ENCODE measurements at regions not wholly inside any gene's neighbourhood (a gene's known extent, or its start where the extent isn't known, plus 50 kb on each side); places are given as distances from the start of the nearest gene placed in this dataset.

GRCh38 chr20:53660947-53661381 lies 67.3 kb upstream of the ZNF217 start:
- H3K27ac ChIP-seq, result peak overlapping the region; percentile 8
- H2AFZ ChIP-seq, result peak overlapping the region; percentile 87
- H4K20me1 ChIP-seq (ENCODE audit: insufficient read depth), result no peaks in the 10 kb centered on the region
- H3K4me2 ChIP-seq (ENCODE audit: unreplicated experiment), result peak overlapping the region; percentile 67
- TF ChIP-seq EZH2 (IDR thresholded peaks at IDR 0.05; ENCODE audit: insufficient read depth, poor library complexity, severe bottlenecking), result no peak
- TF ChIP-seq EZH2phosphoT487 (IDR thresholded peaks at IDR 0.05; ENCODE audit: insufficient read depth, low read depth), result no peak
- peak; percentile 41 for DNase-seq
- H3K9me2 ChIP-seq (ENCODE audit: insufficient read depth), result no peaks in the 10 kb centered on the region
- in situ Hi-C loops (cut with MboI), result no loop called here
- H3K79me2 ChIP-seq (ENCODE audit: insufficient read depth), result no peaks in the 10 kb centered on the region
- WGBS, 2 experiments (ENCODE audit: low coverage in 1 of 2, low lambda C conversion rate in 2 of 2, missing lambda C conversion rate in 2 of 2), result 11 to 14% methylated on average over 6 of the region's 6 CpGs
- peaks cover 39% of the 10 kb centered on the region for H3F3A ChIP-seq (ENCODE audit: insufficient read depth)
- H3K9ac ChIP-seq, result peak overlapping the region; percentile 67
- H3K4me1 ChIP-seq (ENCODE audit: insufficient read depth), result peaks cover 45% of the 10 kb centered on the region
- H3K4me3 ChIP-seq, result peak overlapping the region; percentile 62; the same call in 1 of the 2 replicates
- H3K36me3 ChIP-seq (ENCODE audit: low read depth), result no peaks in the 10 kb centered on the region
- H3K27me3 ChIP-seq (replicated peaks; ENCODE audit: insufficient read depth), result no peaks in the 10 kb centered on the region
- no peaks in the 10 kb centered on the region for H3K9me3 ChIP-seq (ENCODE audit: low read depth)

- no peaks in the 10 kb centered on the region for H3K9me2 ChIP-seq (ENCODE audit: insufficient read depth)
- no peaks in the 10 kb centered on the region for H3K79me2 ChIP-seq (ENCODE audit: insufficient read depth)
- in situ Hi-C loops (cut with MboI), result no loop called here
- no peaks in the 10 kb centered on the region for H3K9me3 ChIP-seq (ENCODE audit: low read depth)
- TF ChIP-seq EZH2 (IDR thresholded peaks at IDR 0.05; ENCODE audit: insufficient read depth, poor library complexity, severe bottlenecking), result no peak
- no peak for TF ChIP-seq EZH2phosphoT487 (IDR thresholded peaks at IDR 0.05; ENCODE audit: insufficient read depth, low read depth)
- H3K27me3 ChIP-seq (replicated peaks; ENCODE audit: insufficient read depth), result no peaks in the 10 kb centered on the region
- H3K4me3 ChIP-seq, result peak overlapping the region; percentile 62
- H4K20me1 ChIP-seq (ENCODE audit: insufficient read depth), result no peaks in the 10 kb centered on the region
- H3F3A ChIP-seq (ENCODE audit: insufficient read depth), result peaks cover 46% of the 10 kb centered on the region
- peak overlapping the region; percentile 67 for H3K9ac ChIP-seq
- H2AFZ ChIP-seq, result peak overlapping the region; percentile 87
- 7 to 9% methylated on average over 33 to 38 of the region's 38 CpGs for WGBS, 2 experiments (ENCODE audit: low coverage in 1 of 2, low lambda C conversion rate in 2 of 2, missing lambda C conversion rate in 2 of 2)
- peak overlapping the region; percentile 67 for H3K4me2 ChIP-seq (ENCODE audit: unreplicated experiment)
- H3K27ac ChIP-seq, result peak overlapping the region; percentile 8
- DNase-seq, result peak; percentile 32
- peaks cover 52% of the 10 kb centered on the region for H3K4me1 ChIP-seq (ENCODE audit: insufficient read depth)
- H3K36me3 ChIP-seq (ENCODE audit: low read depth), result no peaks in the 10 kb centered on the region
Measured at GRCh38 chr20:53660078-53660909, 66.7 kb upstream of the ZNF217 start.

- no peak overlapping the region for H2AFZ ChIP-seq
- H3K9me3 ChIP-seq (ENCODE audit: low read depth), result no peaks in the 10 kb centered on the region
- H3K4me2 ChIP-seq (ENCODE audit: unreplicated experiment), result no peak overlapping the region
- no peaks in the 10 kb centered on the region for H3K9me2 ChIP-seq (ENCODE audit: insufficient read depth)
- no peak for DNase-seq
- H4K20me1 ChIP-seq (ENCODE audit: insufficient read depth), result no peaks in the 10 kb centered on the region
- in situ Hi-C loops (cut with MboI), result no loop called here
- 97 to 98% methylated on average over 11 of the region's 11 CpGs for WGBS, 2 experiments (ENCODE audit: low coverage in 1 of 2, low lambda C conversion rate in 2 of 2, missing lambda C conversion rate in 2 of 2)
- no peak overlapping the region for H3K4me3 ChIP-seq
- no peaks in the 10 kb centered on the region for H3K36me3 ChIP-seq (ENCODE audit: low read depth)
- peaks cover 52% of the 10 kb centered on the region for H3K4me1 ChIP-seq (ENCODE audit: insufficient read depth)
- peaks cover 50% of the 10 kb centered on the region for H3F3A ChIP-seq (ENCODE audit: insufficient read depth)
- no peak overlapping the region for H3K9ac ChIP-seq
- no peaks in the 10 kb centered on the region for H3K79me2 ChIP-seq (ENCODE audit: insufficient read depth)
- TF ChIP-seq EZH2 (IDR thresholded peaks at IDR 0.05; ENCODE audit: insufficient read depth, poor library complexity, severe bottlenecking) (no peak), EZH2phosphoT487 (IDR thresholded peaks at IDR 0.05; ENCODE audit: insufficient read depth, low read depth) (no peak)
- H3K27me3 ChIP-seq (replicated peaks; ENCODE audit: insufficient read depth), result no peaks in the 10 kb centered on the region
- no peak overlapping the region for H3K27ac ChIP-seq
Measured at GRCh38 chr20:53658973-53659372, 65.3 kb upstream of the ZNF217 start.

- Histone ChIP-seq H3K4me3 (no peak overlapping the region), H3K27me3 (replicated peaks; ENCODE audit: insufficient read depth) (no peaks in the 10 kb centered on the region), H3K9ac (no peak overlapping the region), H4K20me1 (ENCODE audit: insufficient read depth) (no peaks in the 10 kb centered on the region), H3K79me2 (ENCODE audit: insufficient read depth) (no peaks in the 10 kb centered on the region), H3K4me1 (ENCODE audit: insufficient read depth) (peaks cover 52% of the 10 kb centered on the region), H2AFZ (no peak overlapping the region), H3K27ac (no peak overlapping the region), H3K36me3 (ENCODE audit: low read depth) (no peaks in the 10 kb centered on the region), H3K4me2 (ENCODE audit: unreplicated experiment) (no peak overlapping the region), H3K9me3 (ENCODE audit: low read depth) (no peaks in the 10 kb centered on the region), H3F3A (ENCODE audit: insufficient read depth) (peaks cover 50% of the 10 kb centered on the region), H3K9me2 (ENCODE audit: insufficient read depth) (no peaks in the 10 kb centered on the region)
- WGBS, 2 experiments (ENCODE audit: low coverage in 1 of 2, low lambda C conversion rate in 2 of 2, missing lambda C conversion rate in 2 of 2), result 95 to 98% methylated on average over 5 of the region's 5 CpGs
- DNase-seq, result no peak
- in situ Hi-C loops (cut with MboI), result no loop called here
- no peak for TF ChIP-seq EZH2phosphoT487 (IDR thresholded peaks at IDR 0.05; ENCODE audit: insufficient read depth, low read depth)
- no peak for TF ChIP-seq EZH2 (IDR thresholded peaks at IDR 0.05; ENCODE audit: insufficient read depth, poor library complexity, severe bottlenecking)
Measured at GRCh38 chr20:53658322-53658721, 64.7 kb upstream of the ZNF217 start.
